ENCODE measurements at regions not wholly inside any gene's neighbourhood (a gene's known extent, or its start where the extent isn't known, plus 50 kb on each side); places are given as distances from the start of the nearest gene placed in this dataset.

DNA sequence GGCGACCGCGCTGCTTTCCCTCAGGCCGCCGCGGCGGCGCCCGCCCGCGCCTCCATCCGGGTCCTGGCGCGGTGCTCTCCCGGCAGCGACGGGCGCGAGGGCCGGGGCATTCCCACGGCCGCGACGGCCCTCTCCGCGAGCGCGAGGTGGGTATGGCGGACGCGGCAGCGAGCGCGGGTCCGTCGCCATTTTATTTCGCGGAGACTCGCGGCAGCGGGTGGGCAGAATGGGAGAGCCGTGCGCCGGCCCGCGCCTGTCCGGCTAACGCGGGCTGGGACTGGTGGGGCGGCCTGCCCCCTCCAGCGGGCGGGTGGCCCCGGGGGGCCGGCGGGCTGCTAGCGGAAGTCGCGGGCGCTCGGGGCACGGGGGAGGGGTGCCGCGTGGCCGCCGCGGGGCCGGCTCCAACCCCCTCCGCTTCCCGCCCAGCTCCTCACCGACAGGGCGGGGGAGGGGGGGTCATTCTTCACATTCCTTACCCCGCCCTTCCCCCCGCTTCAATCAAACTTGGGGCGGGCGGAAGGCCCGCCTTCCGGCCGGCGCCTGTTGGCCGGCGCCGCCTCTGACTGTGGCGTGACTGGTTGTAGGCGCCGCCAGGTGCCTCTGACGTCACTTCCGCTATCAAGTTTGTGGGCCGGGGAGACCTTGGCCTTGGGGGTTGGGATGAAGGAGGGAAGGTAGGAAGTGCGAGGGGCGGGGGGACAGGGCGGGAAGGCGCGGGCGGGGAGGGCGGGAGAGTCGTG lies 82.1 kb downstream of the PTPDC1 start:
- peak; percentile 89 to 94 for ATAC-seq
- H3K4me3 ChIP-seq, result peak overlapping the region; percentile 67
- intact Hi-C loops (cut with DNase I), result no loop called here
- H3K27ac ChIP-seq, result peak overlapping the region; percentile 99
- TF ChIP-seq, protein P1, sequence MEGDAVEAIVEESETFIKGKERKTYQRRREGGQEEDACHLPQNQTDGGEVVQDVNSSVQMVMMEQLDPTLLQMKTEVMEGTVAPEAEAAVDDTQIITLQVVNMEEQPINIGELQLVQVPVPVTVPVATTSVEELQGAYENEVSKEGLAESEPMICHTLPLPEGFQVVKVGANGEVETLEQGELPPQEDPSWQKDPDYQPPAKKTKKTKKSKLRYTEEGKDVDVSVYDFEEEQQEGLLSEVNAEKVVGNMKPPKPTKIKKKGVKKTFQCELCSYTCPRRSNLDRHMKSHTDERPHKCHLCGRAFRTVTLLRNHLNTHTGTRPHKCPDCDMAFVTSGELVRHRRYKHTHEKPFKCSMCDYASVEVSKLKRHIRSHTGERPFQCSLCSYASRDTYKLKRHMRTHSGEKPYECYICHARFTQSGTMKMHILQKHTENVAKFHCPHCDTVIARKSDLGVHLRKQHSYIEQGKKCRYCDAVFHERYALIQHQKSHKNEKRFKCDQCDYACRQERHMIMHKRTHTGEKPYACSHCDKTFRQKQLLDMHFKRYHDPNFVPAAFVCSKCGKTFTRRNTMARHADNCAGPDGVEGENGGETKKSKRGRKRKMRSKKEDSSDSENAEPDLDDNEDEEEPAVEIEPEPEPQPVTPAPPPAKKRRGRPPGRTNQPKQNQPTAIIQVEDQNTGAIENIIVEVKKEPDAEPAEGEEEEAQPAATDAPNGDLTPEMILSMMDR (IDR thresholded peaks at IDR 0.05), result no peak
- peaks cover 3% of the 10 kb centered on the region for H3K36me3 ChIP-seq
- H3K4me1 ChIP-seq, result peaks cover 44% of the 10 kb centered on the region
- peak; percentile 97 for DNase-seq
- no peaks in the 10 kb centered on the region for H3K9me3 ChIP-seq
- no peaks in the 10 kb centered on the region for H3K27me3 ChIP-seq (ENCODE audit: low read depth)

DNA sequence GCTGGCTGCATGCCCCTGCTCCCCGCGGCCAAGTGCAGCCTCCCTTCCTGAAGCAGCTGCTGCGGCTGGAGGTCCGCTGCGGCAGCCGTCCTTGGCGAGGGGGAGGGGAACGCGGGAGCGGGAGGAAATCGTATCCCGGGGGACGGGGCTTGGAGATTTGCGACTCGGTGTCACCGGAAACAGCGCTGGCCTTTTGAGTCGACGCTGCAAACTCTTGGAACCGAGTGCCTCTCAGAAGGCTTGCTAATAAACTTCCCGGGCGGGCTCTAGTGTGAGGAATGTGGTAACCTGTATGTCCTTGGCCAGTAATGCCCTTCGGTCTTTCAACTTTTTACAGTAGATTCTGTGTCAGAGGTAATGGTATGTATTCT lies 82.7 kb downstream of the PTPDC1 start:
- peaks cover 50% of the 10 kb centered on the region for H3K4me1 ChIP-seq
- intact Hi-C loops (cut with DNase I), result no loop called here
- peaks cover 7% of the 10 kb centered on the region for H3K36me3 ChIP-seq
- ATAC-seq (peak; percentile 37 to 60), DNase-seq (no peak)
- TF ChIP-seq, protein P1 (IDR thresholded peaks at IDR 0.05), result no peak
- H3K27ac ChIP-seq, result peak overlapping the region; percentile 99
- no peaks in the 10 kb centered on the region for H3K27me3 ChIP-seq (ENCODE audit: low read depth)
- no peaks in the 10 kb centered on the region for H3K9me3 ChIP-seq
- peak overlapping the region; percentile 67 for H3K4me3 ChIP-seq

DNA sequence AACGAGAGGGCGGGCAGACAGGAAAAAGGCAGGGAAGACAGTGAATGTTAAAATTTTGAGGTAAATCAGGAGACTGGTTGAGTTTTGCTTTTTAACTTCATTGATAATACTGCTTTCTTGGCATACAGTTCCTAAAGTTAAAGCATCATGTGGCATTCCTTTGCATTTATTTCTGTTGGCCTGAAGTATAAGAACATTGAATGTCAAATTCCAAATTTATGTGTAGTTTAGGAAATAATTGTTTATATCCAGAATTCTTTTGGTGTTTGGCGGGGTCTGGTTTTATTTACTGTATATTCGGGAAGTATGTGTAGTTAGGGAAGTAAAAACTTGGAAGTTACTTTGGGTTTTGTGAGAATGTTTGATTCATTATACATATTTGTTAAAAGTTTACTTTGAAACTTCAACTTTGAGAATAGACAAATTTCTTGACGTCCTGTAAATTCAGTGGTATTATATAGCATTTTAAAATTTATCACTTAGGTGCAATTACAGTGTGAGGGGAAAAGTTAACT lies 83.2 kb downstream of the PTPDC1 start:
- H3K36me3 ChIP-seq, result peaks cover 7% of the 10 kb centered on the region
- ATAC-seq (no peak), DNase-seq (no peak)
- TF ChIP-seq, protein P1 (IDR thresholded peaks at IDR 0.05), result no peak
- no peaks in the 10 kb centered on the region for H3K27me3 ChIP-seq (ENCODE audit: low read depth)
- H3K4me1 ChIP-seq, result peaks cover 54% of the 10 kb centered on the region
- intact Hi-C loops (cut with DNase I), result no loop called here
- no peaks in the 10 kb centered on the region for H3K9me3 ChIP-seq
- H3K4me3 ChIP-seq, result peak overlapping the region; percentile 67
- H3K27ac ChIP-seq, result peak overlapping the region; percentile 99

DNA sequence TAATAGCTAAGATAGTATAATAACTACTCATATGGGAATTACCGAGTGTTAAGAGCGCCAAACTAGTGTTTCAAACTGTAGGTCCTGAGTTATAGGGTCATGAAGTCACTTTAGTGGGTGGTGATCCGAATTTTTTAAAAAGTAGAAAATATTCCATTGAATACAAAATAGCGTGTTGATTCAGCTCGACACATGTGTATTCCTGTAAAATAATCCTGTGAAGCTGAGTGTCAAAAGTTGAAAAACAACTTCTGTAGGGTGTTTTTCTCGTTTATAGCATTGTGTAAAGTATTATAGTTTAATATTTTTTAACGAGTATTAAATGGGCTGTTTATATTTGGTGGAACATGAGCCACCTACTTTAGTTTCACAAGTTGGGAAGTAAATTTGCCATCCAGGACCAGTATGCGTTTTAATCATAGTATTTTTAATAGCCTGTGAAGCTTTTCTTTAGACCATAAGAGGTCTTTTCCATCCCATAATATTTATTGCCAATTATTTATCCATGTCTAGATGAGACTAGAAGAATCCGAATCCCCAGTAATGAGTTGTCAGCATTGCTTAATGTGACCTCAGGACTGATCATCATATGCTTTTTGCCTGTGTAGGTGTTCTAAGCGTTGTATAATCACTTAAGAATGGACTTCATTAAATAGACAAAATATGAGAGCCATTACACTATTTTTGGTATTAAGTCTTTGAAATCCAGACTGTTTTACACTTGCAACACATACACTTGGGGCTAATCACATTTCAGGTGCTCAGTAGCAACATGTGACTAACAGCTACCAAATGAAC lies 84.1 kb downstream of the PTPDC1 start:
- H3K4me1 ChIP-seq, result peaks cover 64% of the 10 kb centered on the region
- H3K9me3 ChIP-seq, result no peaks in the 10 kb centered on the region
- H3K27ac ChIP-seq, result peak overlapping the region; percentile 22
- DNase-seq (no peak), ATAC-seq (no peak)
- TF ChIP-seq, protein P1 (IDR thresholded peaks at IDR 0.05), result no peak
- H3K27me3 ChIP-seq (ENCODE audit: low read depth), result no peaks in the 10 kb centered on the region
- peaks cover 10% of the 10 kb centered on the region for H3K36me3 ChIP-seq
- intact Hi-C loops (cut with DNase I), result no loop called here
- peak overlapping the region; percentile 67 for H3K4me3 ChIP-seq

DNA sequence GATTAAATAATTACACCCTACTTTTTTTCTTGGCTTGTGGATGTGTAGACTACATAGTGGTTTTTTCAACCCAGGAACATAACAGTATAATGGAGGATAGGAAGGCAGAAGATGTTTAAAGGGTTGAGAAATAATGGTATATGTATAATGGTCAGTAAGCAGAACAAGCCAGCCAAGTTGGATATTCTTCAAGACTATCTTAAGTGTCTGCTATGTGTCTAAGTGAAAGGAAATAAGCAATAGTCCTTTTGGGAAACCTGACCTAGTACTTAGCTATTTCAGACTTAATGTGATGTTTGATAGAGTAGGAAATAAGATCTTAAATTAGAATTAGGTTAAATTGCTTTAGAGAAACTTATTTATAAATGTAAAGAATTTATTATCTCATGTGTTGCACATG lies 85.7 kb downstream of the PTPDC1 start:
- Histone ChIP-seq H3K27me3 (ENCODE audit: low read depth) (no peaks in the 10 kb centered on the region), H3K36me3 (peaks cover 24% of the 10 kb centered on the region), H3K27ac (no peak overlapping the region), H3K9me3 (no peaks in the 10 kb centered on the region), H3K4me3 (peak overlapping the region; percentile 67), H3K4me1 (peaks cover 80% of the 10 kb centered on the region)
- ATAC-seq, result no peak
- DNase-seq, result no peak
- TF ChIP-seq, protein P1 (IDR thresholded peaks at IDR 0.05), result no peak
- intact Hi-C loops (cut with DNase I), result no loop called here

Measured in lower lobe of right lung (tissue), 2 donors.